ENCODE measurements at regions not wholly inside any gene's neighbourhood (a gene's known extent, or its start where the extent isn't known, plus 50 kb on each side); places are given as distances from the start of the nearest gene placed in this dataset.

- Histone ChIP-seq H3K27me3 (peaks cover 0 to 3% (median 0%) of the 10 kb centered on the region in 3 donors), H3K36me3 (no peaks in the 10 kb centered on the region), H3K4me3 (no peak overlapping the region), H3K9me3 (no peaks in the 10 kb centered on the region), H3K27ac (no peak overlapping the region), H3K4me1 (no peaks in the 10 kb centered on the region)
- no peak for ATAC-seq
- intact Hi-C loops (cut with DNase I; ENCODE audit: low total_unique reads) (no loop called here), in situ Hi-C loops (cut with MboI; ENCODE audit: low sequenced_read_pairs in 4 of 4) (no loop called here)
- no peak for TF ChIP-seq POLR2A (IDR thresholded peaks at IDR 0.05)
- no peak for TF ChIP-seq CTCF (IDR thresholded peaks at IDR 0.05 in 4 of 5, conservative IDR thresholded peaks at IDR 0.05 in 1 of 5)
- DNase-seq: no peak
Measured at GRCh38 chr10:130666215-130666614, 530.0 kb downstream of the GLRX3 start.

- Histone ChIP-seq H3K36me3 (no peaks in the 10 kb centered on the region), H3K4me1 (no peaks in the 10 kb centered on the region), H3K4me3 (no peak overlapping the region), H3K9me3 (no peaks in the 10 kb centered on the region), H3K27me3 (no peaks in the 10 kb centered on the region), H3K27ac (no peak overlapping the region)
- in situ Hi-C loops (cut with MboI; ENCODE audit: low sequenced_read_pairs in 4 of 4) (no loop called here), intact Hi-C loops (cut with DNase I; ENCODE audit: low total_unique reads) (no loop called here)
- no peak for DNase-seq
- ATAC-seq: no peak
- TF ChIP-seq CTCF (IDR thresholded peaks at IDR 0.05 in 4 of 5, conservative IDR thresholded peaks at IDR 0.05 in 1 of 5): no peak
- no peak for TF ChIP-seq POLR2A (IDR thresholded peaks at IDR 0.05)
Measured at GRCh38 chr10:130686689-130687300, 550.6 kb downstream of the GLRX3 start.

GRCh38 chr10:130687566-130687965 lies 551.4 kb downstream of the GLRX3 start:
- no peak overlapping the region for H3K27ac ChIP-seq
- no peaks in the 10 kb centered on the region for H3K36me3 ChIP-seq
- in situ Hi-C loops (cut with MboI; ENCODE audit: low sequenced_read_pairs in 4 of 4): no loop called here
- no peak for ATAC-seq
- H3K9me3 ChIP-seq: no peaks in the 10 kb centered on the region
- DNase-seq: no peak
- no peaks in the 10 kb centered on the region for H3K27me3 ChIP-seq
- no peaks in the 10 kb centered on the region for H3K4me1 ChIP-seq
- TF ChIP-seq POLR2A (IDR thresholded peaks at IDR 0.05) (no peak), CTCF (IDR thresholded peaks at IDR 0.05 in 4 of 5, conservative IDR thresholded peaks at IDR 0.05 in 1 of 5) (no peak)
- intact Hi-C loops (cut with DNase I; ENCODE audit: low total_unique reads): no loop called here
- no peak overlapping the region for H3K4me3 ChIP-seq

GRCh38 chr10:130689743-130690626 lies 553.8 kb downstream of the GLRX3 start:
- Histone ChIP-seq H3K36me3 (no peaks in the 10 kb centered on the region), H3K4me1 (no peaks in the 10 kb centered on the region), H3K9me3 (no peaks in the 10 kb centered on the region), H3K4me3 (no peak overlapping the region), H3K27me3 (no peaks in the 10 kb centered on the region), H3K27ac (no peak overlapping the region)
- ATAC-seq (no peak), DNase-seq (no peak)
- in situ Hi-C loops (cut with MboI; ENCODE audit: low sequenced_read_pairs in 4 of 4) (no loop called here), intact Hi-C loops (cut with DNase I; ENCODE audit: low total_unique reads) (no loop called here)
- TF ChIP-seq CTCF (IDR thresholded peaks at IDR 0.05 in 4 of 5, conservative IDR thresholded peaks at IDR 0.05 in 1 of 5): no peak
- no peak for TF ChIP-seq POLR2A (IDR thresholded peaks at IDR 0.05)
